ENCODE measurements at regions not wholly inside any gene's neighbourhood (a gene's known extent, or its start where the extent isn't known, plus 50 kb on each side); places are given as distances from the start of the nearest gene placed in this dataset.

GRCh38 chr1:245031041-245031440 lies 123.7 kb upstream of the KIF26B start:
- H3K27ac Mint-ChIP-seq: no peak overlapping the region

GRCh38 chr1:245026247-245026646 lies 128.5 kb upstream of the KIF26B start:
- no peak overlapping the region for H3K4me3 Mint-ChIP-seq
- H3K27ac Mint-ChIP-seq: no peak overlapping the region
- no peaks in the 10 kb centered on the region for H3K9me3 Mint-ChIP-seq
- H3K4me1 Mint-ChIP-seq (ENCODE audit: low read depth): no peaks in the 10 kb centered on the region
- intact Hi-C loops (cut with micrococcal nuclease): no loop called here
- H3K36me3 Mint-ChIP-seq (ENCODE audit: low read depth): peaks cover 5% of the 10 kb centered on the region
- no peaks in the 10 kb centered on the region for H3K27me3 Mint-ChIP-seq

More at GRCh38 chr1:245031041-245031440, 123.7 kb upstream of the KIF26B start:
- Mint-ChIP-seq H3K4me1 (ENCODE audit: low read depth) (peaks cover 6% of the 10 kb centered on the region), H3K4me3 (no peak overlapping the region), H3K9me3 (no peaks in the 10 kb centered on the region), H3K27me3 (no peaks in the 10 kb centered on the region), H3K36me3 (ENCODE audit: low read depth) (peaks cover 5% of the 10 kb centered on the region)
- intact Hi-C loops (cut with micrococcal nuclease): no loop called here

- Mint-ChIP-seq H3K4me3 (no peak overlapping the region), H3K27ac (no peak overlapping the region), H3K36me3 (ENCODE audit: low read depth) (peaks cover 5% of the 10 kb centered on the region), H3K9me3 (no peaks in the 10 kb centered on the region), H3K4me1 (ENCODE audit: low read depth) (no peaks in the 10 kb centered on the region), H3K27me3 (no peaks in the 10 kb centered on the region)
- intact Hi-C loops (cut with micrococcal nuclease): no loop called here
These were observed 129.3 kb upstream of the KIF26B start for GRCh38 chr1:245025525-245025924.

GRCh38 chr1:245023222-245023621 lies 131.6 kb upstream of the KIF26B start:
- H3K27ac Mint-ChIP-seq: no peak overlapping the region
- H3K9me3 Mint-ChIP-seq: no peaks in the 10 kb centered on the region
- H3K4me3 Mint-ChIP-seq: no peak overlapping the region
- intact Hi-C loops (cut with micrococcal nuclease): loop anchor here (5.0 kb wide), 1 partner anchor 36 kb away; no protein-coding TSS in a partner anchor
- no peaks in the 10 kb centered on the region for H3K27me3 Mint-ChIP-seq
- H3K4me1 Mint-ChIP-seq (ENCODE audit: low read depth): peaks cover 5% of the 10 kb centered on the region
- peaks cover 5% of the 10 kb centered on the region for H3K36me3 Mint-ChIP-seq (ENCODE audit: low read depth)

GRCh38 chr1:245019910-245020486 lies 134.8 kb upstream of the KIF26B start:
- H3K36me3 Mint-ChIP-seq (ENCODE audit: low read depth): no peaks in the 10 kb centered on the region
- no peaks in the 10 kb centered on the region for H3K27me3 Mint-ChIP-seq
- intact Hi-C loops (cut with micrococcal nuclease): loop anchor here (5.0 kb wide), 1 partner anchor 33 kb away; no protein-coding TSS in a partner anchor

GRCh38 chr1:245016700-245017099 lies 138.1 kb upstream of the KIF26B start:
- intact Hi-C loops (cut with micrococcal nuclease): no loop called here
- H3K27me3 Mint-ChIP-seq: no peaks in the 10 kb centered on the region
- H3K36me3 Mint-ChIP-seq (ENCODE audit: low read depth): no peaks in the 10 kb centered on the region
- H3K27ac Mint-ChIP-seq: no peak overlapping the region
- H3K4me1 Mint-ChIP-seq (ENCODE audit: low read depth): peaks cover 5% of the 10 kb centered on the region
- H3K9me3 Mint-ChIP-seq: no peaks in the 10 kb centered on the region
- no peak overlapping the region for H3K4me3 Mint-ChIP-seq

More at GRCh38 chr1:245019910-245020486, 134.8 kb upstream of the KIF26B start:
- Mint-ChIP-seq H3K9me3 (no peaks in the 10 kb centered on the region), H3K4me1 (ENCODE audit: low read depth) (peaks cover 5% of the 10 kb centered on the region), H3K4me3 (no peak overlapping the region), H3K27ac (no peak overlapping the region)

GRCh38 chr1:245015031-245015430 lies 139.8 kb upstream of the KIF26B start:
- Mint-ChIP-seq H3K36me3 (ENCODE audit: low read depth) (peaks cover 5% of the 10 kb centered on the region), H3K9me3 (no peaks in the 10 kb centered on the region), H3K27ac (no peak overlapping the region), H3K4me3 (no peak overlapping the region), H3K27me3 (no peaks in the 10 kb centered on the region), H3K4me1 (ENCODE audit: low read depth) (peaks cover 5% of the 10 kb centered on the region)
- intact Hi-C loops (cut with micrococcal nuclease): no loop called here

- intact Hi-C loops (cut with micrococcal nuclease): no loop called here
- H3K9me3 Mint-ChIP-seq: no peaks in the 10 kb centered on the region
- peaks cover 6% of the 10 kb centered on the region for H3K36me3 Mint-ChIP-seq (ENCODE audit: low read depth)
- no peak overlapping the region for H3K4me3 Mint-ChIP-seq
- H3K4me1 Mint-ChIP-seq (ENCODE audit: low read depth): peaks cover 5% of the 10 kb centered on the region
- H3K27ac Mint-ChIP-seq: no peak overlapping the region
- no peaks in the 10 kb centered on the region for H3K27me3 Mint-ChIP-seq
These were observed 140.3 kb upstream of the KIF26B start for GRCh38 chr1:245014247-245015029.

- Mint-ChIP-seq H3K36me3 (ENCODE audit: low read depth) (peaks cover 6% of the 10 kb centered on the region), H3K9me3 (no peaks in the 10 kb centered on the region), H3K27me3 (no peaks in the 10 kb centered on the region), H3K4me1 (ENCODE audit: low read depth) (peaks cover 10% of the 10 kb centered on the region), H3K27ac (no peak overlapping the region), H3K4me3 (no peak overlapping the region)
- intact Hi-C loops (cut with micrococcal nuclease): no loop called here
These were observed 144.7 kb upstream of the KIF26B start for GRCh38 chr1:245010018-245010614.

- Mint-ChIP-seq H3K4me1 (ENCODE audit: low read depth) (peaks cover 10% of the 10 kb centered on the region), H3K9me3 (no peaks in the 10 kb centered on the region), H3K4me3 (no peak overlapping the region), H3K27me3 (no peaks in the 10 kb centered on the region), H3K36me3 (ENCODE audit: low read depth) (peaks cover 6% of the 10 kb centered on the region), H3K27ac (no peak overlapping the region)
- intact Hi-C loops (cut with micrococcal nuclease): no loop called here
These were observed 144.4 kb upstream of the HNRNPU start for GRCh38 chr1:245008761-245009160.

GRCh38 chr1:245007852-245008251 lies 143.5 kb upstream of the HNRNPU start:
- Mint-ChIP-seq H3K9me3 (no peaks in the 10 kb centered on the region), H3K36me3 (ENCODE audit: low read depth) (peaks cover 6% of the 10 kb centered on the region), H3K4me1 (ENCODE audit: low read depth) (peaks cover 10% of the 10 kb centered on the region), H3K4me3 (no peak overlapping the region), H3K27ac (no peak overlapping the region), H3K27me3 (no peaks in the 10 kb centered on the region)
- intact Hi-C loops (cut with micrococcal nuclease): no loop called here

GRCh38 chr1:245003246-245003645 lies 138.9 kb upstream of the HNRNPU start:
- no peaks in the 10 kb centered on the region for H3K27me3 Mint-ChIP-seq
- H3K4me1 Mint-ChIP-seq (ENCODE audit: low read depth): peaks cover 17% of the 10 kb centered on the region
- H3K9me3 Mint-ChIP-seq: no peaks in the 10 kb centered on the region
- H3K36me3 Mint-ChIP-seq (ENCODE audit: low read depth): no peaks in the 10 kb centered on the region
- H3K27ac Mint-ChIP-seq: no peak overlapping the region
- intact Hi-C loops (cut with micrococcal nuclease): no loop called here
- no peak overlapping the region for H3K4me3 Mint-ChIP-seq

GRCh38 chr1:245001252-245001651 lies 136.9 kb upstream of the HNRNPU start:
- Mint-ChIP-seq H3K4me1 (ENCODE audit: low read depth) (peaks cover 12% of the 10 kb centered on the region), H3K36me3 (ENCODE audit: low read depth) (no peaks in the 10 kb centered on the region), H3K4me3 (no peak overlapping the region), H3K27me3 (no peaks in the 10 kb centered on the region), H3K27ac (no peak overlapping the region), H3K9me3 (no peaks in the 10 kb centered on the region)
- intact Hi-C loops (cut with micrococcal nuclease): no loop called here

GRCh38 chr1:245000872-245001188 lies 136.5 kb upstream of the HNRNPU start:
- H3K27me3 Mint-ChIP-seq: no peaks in the 10 kb centered on the region
- H3K4me1 Mint-ChIP-seq (ENCODE audit: low read depth): peaks cover 8% of the 10 kb centered on the region
- peak overlapping the region; percentile 6 for H3K27ac Mint-ChIP-seq
- no peaks in the 10 kb centered on the region for H3K36me3 Mint-ChIP-seq (ENCODE audit: low read depth)
- H3K4me3 Mint-ChIP-seq: no peak overlapping the region
- H3K9me3 Mint-ChIP-seq: no peaks in the 10 kb centered on the region
- intact Hi-C loops (cut with micrococcal nuclease): no loop called here

Measured in dendritic cell treated with granulocyte-macrophage colony-stimulating factor and Interleukin-4, amounts not matched to agents 40 ng/mL and 50 ng/mL, for 4 days (primary cell).